ENCODE measurements at regions not wholly inside any gene's neighbourhood (a gene's known extent, or its start where the extent isn't known, plus 50 kb on each side); places are given as distances from the start of the nearest gene placed in this dataset.

DNA sequence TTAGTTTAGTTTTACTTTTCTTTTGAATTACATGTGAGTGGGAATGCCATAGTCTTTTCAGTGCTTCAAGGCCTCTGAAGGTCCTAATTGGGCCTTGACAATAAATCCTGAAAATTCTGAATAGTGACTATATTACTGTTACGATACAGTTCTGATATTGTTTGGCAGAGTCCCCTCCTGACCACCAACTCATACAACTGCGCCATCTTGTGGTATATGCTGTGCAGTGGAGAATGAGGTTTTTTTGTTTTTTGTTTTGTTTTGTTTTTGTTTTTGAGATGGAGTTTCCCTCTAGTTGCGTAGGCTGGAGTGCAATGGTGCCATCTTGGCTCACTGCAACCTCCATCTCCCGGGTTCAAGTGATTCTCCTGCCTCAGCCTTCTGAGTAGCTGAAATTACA, 56.6 kb upstream of the CHRDL1 start:
- peak; percentile 67; the same call in 2 of the 3 replicates for ATAC-seq
- TF ChIP-seq TCF4 (CRISPR knock-in tag; IDR thresholded peaks at IDR 0.05; ENCODE audit: borderline replicate concordance) (no peak), ARNTL (CRISPR knock-in tag; IDR thresholded peaks at IDR 0.05; ENCODE audit: borderline replicate concordance, low read depth) (no peak), CSDC2 (CRISPR knock-in tag; IDR thresholded peaks at IDR 0.05) (no peak), BACH2 (CRISPR knock-in tag; IDR thresholded peaks at IDR 0.05; ENCODE audit: borderline replicate concordance) (no peak), ZFP3 (CRISPR knock-in tag; IDR thresholded peaks at IDR 0.05) (no peak), ZNF565 (CRISPR knock-in tag; conservative IDR thresholded peaks at IDR 0.05; ENCODE audit: low read depth) (no peak), ZC3H10 (CRISPR knock-in tag; IDR thresholded peaks at IDR 0.05) (no peak), GLIS3 (CRISPR knock-in tag; IDR thresholded peaks at IDR 0.05) (no peak), SNAI2 (CRISPR knock-in tag; IDR thresholded peaks at IDR 0.05) (no peak), ISL1 (CRISPR knock-in tag; IDR thresholded peaks at IDR 0.05) (no peak), ZNF70 (CRISPR knock-in tag; IDR thresholded peaks at IDR 0.05) (no peak)
- TF ChIP-seq, protein P1, sequence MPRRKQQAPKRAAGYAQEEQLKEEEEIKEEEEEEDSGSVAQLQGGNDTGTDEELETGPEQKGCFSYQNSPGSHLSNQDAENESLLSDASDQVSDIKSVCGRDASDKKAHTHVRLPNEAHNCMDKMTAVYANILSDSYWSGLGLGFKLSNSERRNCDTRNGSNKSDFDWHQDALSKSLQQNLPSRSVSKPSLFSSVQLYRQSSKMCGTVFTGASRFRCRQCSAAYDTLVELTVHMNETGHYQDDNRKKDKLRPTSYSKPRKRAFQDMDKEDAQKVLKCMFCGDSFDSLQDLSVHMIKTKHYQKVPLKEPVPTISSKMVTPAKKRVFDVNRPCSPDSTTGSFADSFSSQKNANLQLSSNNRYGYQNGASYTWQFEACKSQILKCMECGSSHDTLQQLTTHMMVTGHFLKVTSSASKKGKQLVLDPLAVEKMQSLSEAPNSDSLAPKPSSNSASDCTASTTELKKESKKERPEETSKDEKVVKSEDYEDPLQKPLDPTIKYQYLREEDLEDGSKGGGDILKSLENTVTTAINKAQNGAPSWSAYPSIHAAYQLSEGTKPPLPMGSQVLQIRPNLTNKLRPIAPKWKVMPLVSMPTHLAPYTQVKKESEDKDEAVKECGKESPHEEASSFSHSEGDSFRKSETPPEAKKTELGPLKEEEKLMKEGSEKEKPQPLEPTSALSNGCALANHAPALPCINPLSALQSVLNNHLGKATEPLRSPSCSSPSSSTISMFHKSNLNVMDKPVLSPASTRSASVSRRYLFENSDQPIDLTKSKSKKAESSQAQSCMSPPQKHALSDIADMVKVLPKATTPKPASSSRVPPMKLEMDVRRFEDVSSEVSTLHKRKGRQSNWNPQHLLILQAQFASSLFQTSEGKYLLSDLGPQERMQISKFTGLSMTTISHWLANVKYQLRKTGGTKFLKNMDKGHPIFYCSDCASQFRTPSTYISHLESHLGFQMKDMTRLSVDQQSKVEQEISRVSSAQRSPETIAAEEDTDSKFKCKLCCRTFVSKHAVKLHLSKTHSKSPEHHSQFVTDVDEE (CRISPR knock-in tag; IDR thresholded peaks at IDR 0.05), result no peak
- TF ChIP-seq, protein P2, sequence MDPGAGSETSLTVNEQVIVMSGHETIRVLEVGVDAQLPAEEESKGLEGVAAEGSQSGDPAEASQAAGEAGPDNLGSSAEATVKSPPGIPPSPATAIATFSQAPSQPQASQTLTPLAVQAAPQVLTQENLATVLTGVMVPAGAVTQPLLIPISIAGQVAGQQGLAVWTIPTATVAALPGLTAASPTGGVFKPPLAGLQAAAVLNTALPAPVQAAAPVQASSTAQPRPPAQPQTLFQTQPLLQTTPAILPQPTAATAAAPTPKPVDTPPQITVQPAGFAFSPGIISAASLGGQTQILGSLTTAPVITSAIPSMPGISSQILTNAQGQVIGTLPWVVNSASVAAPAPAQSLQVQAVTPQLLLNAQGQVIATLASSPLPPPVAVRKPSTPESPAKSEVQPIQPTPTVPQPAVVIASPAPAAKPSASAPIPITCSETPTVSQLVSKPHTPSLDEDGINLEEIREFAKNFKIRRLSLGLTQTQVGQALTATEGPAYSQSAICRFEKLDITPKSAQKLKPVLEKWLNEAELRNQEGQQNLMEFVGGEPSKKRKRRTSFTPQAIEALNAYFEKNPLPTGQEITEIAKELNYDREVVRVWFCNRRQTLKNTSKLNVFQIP (CRISPR knock-in tag; IDR thresholded peaks at IDR 0.05; ENCODE audit: borderline replicate concordance, low read depth), result no peak
- TF ChIP-seq, protein P3, sequence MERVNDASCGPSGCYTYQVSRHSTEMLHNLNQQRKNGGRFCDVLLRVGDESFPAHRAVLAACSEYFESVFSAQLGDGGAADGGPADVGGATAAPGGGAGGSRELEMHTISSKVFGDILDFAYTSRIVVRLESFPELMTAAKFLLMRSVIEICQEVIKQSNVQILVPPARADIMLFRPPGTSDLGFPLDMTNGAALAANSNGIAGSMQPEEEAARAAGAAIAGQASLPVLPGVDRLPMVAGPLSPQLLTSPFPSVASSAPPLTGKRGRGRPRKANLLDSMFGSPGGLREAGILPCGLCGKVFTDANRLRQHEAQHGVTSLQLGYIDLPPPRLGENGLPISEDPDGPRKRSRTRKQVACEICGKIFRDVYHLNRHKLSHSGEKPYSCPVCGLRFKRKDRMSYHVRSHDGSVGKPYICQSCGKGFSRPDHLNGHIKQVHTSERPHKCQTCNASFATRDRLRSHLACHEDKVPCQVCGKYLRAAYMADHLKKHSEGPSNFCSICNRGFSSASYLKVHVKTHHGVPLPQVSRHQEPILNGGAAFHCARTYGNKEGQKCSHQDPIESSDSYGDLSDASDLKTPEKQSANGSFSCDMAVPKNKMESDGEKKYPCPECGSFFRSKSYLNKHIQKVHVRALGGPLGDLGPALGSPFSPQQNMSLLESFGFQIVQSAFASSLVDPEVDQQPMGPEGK (CRISPR knock-in tag; IDR thresholded peaks at IDR 0.05; ENCODE audit: borderline replicate concordance), result no peak

DNA sequence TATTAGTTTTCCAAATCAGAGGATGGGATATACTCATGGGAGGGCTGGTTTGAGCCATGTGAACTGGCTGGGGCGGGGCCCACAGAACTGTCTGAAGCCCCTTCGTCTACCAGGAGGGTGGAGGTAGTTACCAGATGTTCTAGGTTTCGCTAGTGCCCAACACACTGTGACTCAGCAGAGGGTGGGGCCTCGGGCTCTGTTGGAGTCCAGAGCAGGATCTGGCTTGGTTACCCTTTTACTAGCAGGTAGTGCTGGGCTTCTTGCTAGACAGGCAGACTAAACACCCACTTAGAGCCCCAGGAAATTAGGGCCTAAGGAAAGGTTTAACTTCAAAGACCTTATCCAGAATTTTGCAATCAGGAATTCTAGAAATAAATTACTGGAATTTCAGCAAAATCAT, 56.2 kb upstream of the CHRDL1 start:
- TF ChIP-seq, protein P4, sequence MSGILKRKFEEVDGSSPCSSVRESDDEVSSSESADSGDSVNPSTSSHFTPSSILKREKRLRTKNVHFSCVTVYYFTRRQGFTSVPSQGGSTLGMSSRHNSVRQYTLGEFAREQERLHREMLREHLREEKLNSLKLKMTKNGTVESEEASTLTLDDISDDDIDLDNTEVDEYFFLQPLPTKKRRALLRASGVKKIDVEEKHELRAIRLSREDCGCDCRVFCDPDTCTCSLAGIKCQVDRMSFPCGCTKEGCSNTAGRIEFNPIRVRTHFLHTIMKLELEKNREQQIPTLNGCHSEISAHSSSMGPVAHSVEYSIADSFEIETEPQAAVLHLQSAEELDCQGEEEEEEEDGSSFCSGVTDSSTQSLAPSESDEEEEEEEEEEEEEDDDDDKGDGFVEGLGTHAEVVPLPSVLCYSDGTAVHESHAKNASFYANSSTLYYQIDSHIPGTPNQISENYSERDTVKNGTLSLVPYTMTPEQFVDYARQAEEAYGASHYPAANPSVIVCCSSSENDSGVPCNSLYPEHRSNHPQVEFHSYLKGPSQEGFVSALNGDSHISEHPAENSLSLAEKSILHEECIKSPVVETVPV (CRISPR knock-in tag; IDR thresholded peaks at IDR 0.05), result no peak
- TF ChIP-seq, protein P5, sequence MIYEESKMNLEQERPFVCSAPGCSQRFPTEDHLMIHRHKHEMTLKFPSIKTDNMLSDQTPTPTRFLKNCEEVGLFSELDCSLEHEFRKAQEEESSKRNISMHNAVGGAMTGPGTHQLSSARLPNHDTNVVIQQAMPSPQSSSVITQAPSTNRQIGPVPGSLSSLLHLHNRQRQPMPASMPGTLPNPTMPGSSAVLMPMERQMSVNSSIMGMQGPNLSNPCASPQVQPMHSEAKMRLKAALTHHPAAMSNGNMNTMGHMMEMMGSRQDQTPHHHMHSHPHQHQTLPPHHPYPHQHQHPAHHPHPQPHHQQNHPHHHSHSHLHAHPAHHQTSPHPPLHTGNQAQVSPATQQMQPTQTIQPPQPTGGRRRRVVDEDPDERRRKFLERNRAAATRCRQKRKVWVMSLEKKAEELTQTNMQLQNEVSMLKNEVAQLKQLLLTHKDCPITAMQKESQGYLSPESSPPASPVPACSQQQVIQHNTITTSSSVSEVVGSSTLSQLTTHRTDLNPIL (CRISPR knock-in tag; IDR thresholded peaks at IDR 0.05; ENCODE audit: low read depth), result no peak
- TF ChIP-seq PPARA (CRISPR knock-in tag; IDR thresholded peaks at IDR 0.05; ENCODE audit: borderline replicate concordance), result no peak
- TF ChIP-seq ARNTL (CRISPR knock-in tag; IDR thresholded peaks at IDR 0.05; ENCODE audit: borderline replicate concordance, low read depth), result no peak
- TF ChIP-seq, protein P3 (CRISPR knock-in tag; IDR thresholded peaks at IDR 0.05; ENCODE audit: borderline replicate concordance), result no peak
- ATAC-seq, result no peak

DNA sequence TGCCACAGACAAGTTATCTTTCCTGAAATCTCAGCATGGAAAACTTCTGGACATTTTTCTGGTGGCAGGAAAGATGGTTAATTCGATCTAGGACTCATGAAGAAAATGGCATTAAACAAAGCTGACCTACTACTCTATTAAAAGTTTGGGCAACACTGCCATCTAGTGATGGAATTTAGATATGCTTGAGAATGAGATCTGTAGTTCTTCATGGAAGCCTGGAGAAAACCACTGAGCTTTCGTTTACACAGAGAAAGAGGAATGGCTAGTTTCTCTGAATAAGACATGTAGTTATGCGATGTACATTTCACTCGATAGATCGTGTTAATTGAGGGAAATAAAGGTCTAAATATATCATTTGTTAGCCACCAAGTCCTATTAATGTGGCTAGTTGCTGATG, 51.7 kb upstream of the CHRDL1 start:
- TF ChIP-seq GLIS3 (CRISPR knock-in tag; IDR thresholded peaks at IDR 0.05), result no peak
- TF ChIP-seq ZNF8 (CRISPR knock-in tag; IDR thresholded peaks at IDR 0.05), result no peak
- no peak for TF ChIP-seq ZC3H10 (CRISPR knock-in tag; IDR thresholded peaks at IDR 0.05)
- peak; percentile 95 for ATAC-seq
